Smooth muscle cell (in vitro differentiated cells): ENCODE measurements at regions not wholly inside any gene's neighbourhood (a gene's known extent, or its start where the extent isn't known, plus 50 kb on each side); places are given as distances from the start of the nearest gene placed in this dataset.

Experiments
- DNase-seq: peaks from one replicate; lab custom pipeline; 2025; ENCODE audit not compliant: unreplicated experiment; lab: John Stamatoyannopoulos, UW
- H2AFZ ChIP-seq: fragments of 200-600 bp; sonication (generic); 2 replicates; pipeline ENCODE4 v1.6.0; 2016; ENCODE audit warnings: antibody characterized with exemption, low read depth, mild to moderate bottlenecking
- H3F3A ChIP-seq: fragments of 200-600 bp; sonication (generic); 2 replicates; pipeline ENCODE4 v1.6.0; 2017; ENCODE audit warnings: antibody characterized with exemption, low read depth
- H3K27ac ChIP-seq: fragments of 200-600 bp; sonication (generic); 2 replicates; pipeline ENCODE4 v1.5.1; 2016; ENCODE audit warnings: low read depth, mild to moderate bottlenecking
- H3K27me3 ChIP-seq: fragments of 200-600 bp; sonication (generic); 2 replicates; pipeline ENCODE4 v1.6.1; 2016; ENCODE audit warnings: low read depth, mild to moderate bottlenecking
- H3K36me3 ChIP-seq: fragments of 200-600 bp; sonication (generic); 2 replicates; pipeline ENCODE4 v1.5.1; 2016; ENCODE audit warnings: low read depth
- H3K4me1 ChIP-seq: fragments of 200-600 bp; sonication (generic); 2 replicates; pipeline ENCODE4 v1.5.1; 2016; ENCODE audit warnings: low read depth
- H3K4me2 ChIP-seq: fragments of 200-600 bp; sonication (generic); 2 replicates; pipeline ENCODE4 v1.6.0; 2016; ENCODE audit warnings: mild to moderate bottlenecking
- H3K4me3 ChIP-seq: fragments of 200-600 bp; sonication (generic); 2 replicates; pipeline ENCODE4 v1.5.1; 2016; ENCODE audit warnings: mild to moderate bottlenecking
- H3K79me2 ChIP-seq: fragments of 200-600 bp; sonication (generic); 2 replicates; pipeline ENCODE4 v1.6.0; 2016; ENCODE audit warnings: low read depth, mild to moderate bottlenecking
- H3K9ac ChIP-seq: fragments of 200-600 bp; sonication (generic); 2 replicates; pipeline ENCODE4 v1.6.0; 2016; ENCODE audit warnings: low read depth
- H3K9me3 ChIP-seq: fragments of 200-600 bp; sonication (generic); replicated peaks from 2 replicates; pipeline ENCODE4 v1.5.1; 2016; ENCODE audit warnings: low read depth
- H4K20me1 ChIP-seq: fragments of 200-600 bp; sonication (generic); 2 replicates; pipeline ENCODE4 v1.6.0; 2016; ENCODE audit warnings: low read depth
- CTCF ChIP-seq: fragments of 200-600 bp; sonication (generic); IDR thresholded peaks from 2 replicates; pipeline ENCODE4 v1.5.1; 2017; ENCODE audit warnings: borderline replicate concordance, mild to moderate bottlenecking, antibody characterized with exemption; ENCODE audit not compliant: insufficient read depth, poor library complexity, severe bottlenecking
- WGBS: methylation state at CpG from one replicate; pipeline ENCODE4 v1.1.7; 2016; ENCODE audit warnings: low lambda C conversion rate; 5-methylcytosine and 5-hydroxymethylcytosine counted together

- 55% methylated on average over 1 of the region's 1 CpG for WGBS
Observed at GRCh38 chrX:22742174-22742573, 257.6 kb upstream of the DDX53 start.

GRCh38 chrX:22746081-22746480 is 253.7 kb upstream of the DDX53 start:
- Histone ChIP-seq H3K9ac (no peak overlapping the region), H3K4me3 (no peak overlapping the region), H3K4me1 (no peaks in the 10 kb centered on the region), H3K27ac (no peak overlapping the region), H3K4me2 (no peak overlapping the region), H4K20me1 (no peaks in the 10 kb centered on the region), H3K27me3 (no peaks in the 10 kb centered on the region), H3K79me2 (no peaks in the 10 kb centered on the region), H3K36me3 (no peaks in the 10 kb centered on the region), H2AFZ (no peak overlapping the region), H3F3A (no peaks in the 10 kb centered on the region), H3K9me3 (no peaks in the 10 kb centered on the region)
- 86% methylated on average over 4 of the region's 4 CpGs for WGBS
- no peak for TF ChIP-seq CTCF
- no peak for DNase-seq

More at GRCh38 chrX:22742174-22742573, 257.6 kb upstream of the DDX53 start:
- Histone ChIP-seq H3F3A (no peaks in the 10 kb centered on the region), H2AFZ (no peak overlapping the region), H3K4me2 (no peak overlapping the region), H3K27me3 (no peaks in the 10 kb centered on the region), H3K9ac (no peak overlapping the region), H3K9me3 (no peaks in the 10 kb centered on the region), H4K20me1 (no peaks in the 10 kb centered on the region), H3K36me3 (no peaks in the 10 kb centered on the region), H3K27ac (peak overlapping the region; percentile 23), H3K79me2 (no peaks in the 10 kb centered on the region), H3K4me3 (no peak overlapping the region), H3K4me1 (no peaks in the 10 kb centered on the region)
- no peak for TF ChIP-seq CTCF
- DNase-seq, result no peak

- H3K9me3 ChIP-seq, result no peaks in the 10 kb centered on the region
- H4K20me1 ChIP-seq, result no peaks in the 10 kb centered on the region
- WGBS, result 20% methylated on average over 7 of the region's 7 CpGs
- no peak overlapping the region for H3K4me3 ChIP-seq
- H3K9ac ChIP-seq, result no peak overlapping the region
- H3K27ac ChIP-seq, result no peak overlapping the region
- no peak overlapping the region for H2AFZ ChIP-seq
- H3K4me2 ChIP-seq, result no peak overlapping the region
- H3K27me3 ChIP-seq, result no peaks in the 10 kb centered on the region
- no peaks in the 10 kb centered on the region for H3K36me3 ChIP-seq
- H3K79me2 ChIP-seq, result no peaks in the 10 kb centered on the region
- DNase-seq, result no peak
- TF ChIP-seq CTCF, result peak; percentile 60
- H3F3A ChIP-seq, result no peaks in the 10 kb centered on the region
- no peaks in the 10 kb centered on the region for H3K4me1 ChIP-seq
Observed at GRCh38 chrX:22748093-22748999, 251.4 kb upstream of the DDX53 start.
